Sigmoid colon (tissue), 6 donors: ENCODE measurements at regions not wholly inside any gene's neighbourhood (a gene's known extent, or its start where the extent isn't known, plus 50 kb on each side); places are given as distances from the start of the nearest gene placed in this dataset.

ENCODE experiments used
- DNase-seq: peaks from one replicate; pipeline ENCODE4 v3.0.0-alpha.2; 2019
- H3K27ac ChIP-seq, 4 donors: fragments of 200-600 bp; sonication (generic); one replicate each; pipeline ENCODE4 v1.5.1; 2016 to 2019; ENCODE audit warnings: mild to moderate bottlenecking in 1 of 4
- H3K27me3 ChIP-seq, 3 donors: fragments of 200-600 bp; sonication (generic); one replicate each; pipeline ENCODE4 v1.5.1; 2019; ENCODE audit warnings: mild to moderate bottlenecking in 1 of 3
- H3K36me3 ChIP-seq, 4 donors: fragments of 200-600 bp; sonication (generic); one replicate each; pipeline ENCODE4 v1.5.1; 2016 to 2019
- H3K4me1 ChIP-seq, 4 donors: fragments of 200-600 bp; sonication (generic); one replicate each; pipeline ENCODE4 v1.5.1; 2017 to 2019
- H3K4me3 ChIP-seq, 4 donors: fragments of 200-600 bp; sonication (generic); one replicate each; pipeline ENCODE4 v1.5.1; 2017 to 2019; ENCODE audit warnings: mild to moderate bottlenecking in 2 of 4, moderate library complexity in 1 of 4
- H3K9me3 ChIP-seq, 4 donors: fragments of 200-600 bp in 3 of 4; sonication (generic) in 3 of 4; one replicate each; pipeline versions ENCODE4 v1.5.1 to v1.6.1; 2013 to 2019
- CTCF ChIP-seq, 4 experiments: fragments of 450-650 bp in 3 of 4; fragments of 200-600 bp in 1 of 4; IDR thresholded peaks; one replicate each; pipeline ENCODE4 v1.5.1; 2016 to 2019; ENCODE audit warnings: antibody characterized with exemption in 4 of 4, mild to moderate bottlenecking in 3 of 4, moderate library complexity in 2 of 4
- EP300 ChIP-seq, 4 donors: sonication (generic); formaldehyde crosslinking; IDR thresholded peaks; one replicate each; pipeline ENCODE4 v1.6.1; 2017; ENCODE audit warnings: antibody characterized with exemption in 4 of 4
- POLR2A ChIP-seq, 2 donors: fragments of 450-650 bp; IDR thresholded peaks; one replicate each; pipeline ENCODE4 v1.6.1; 2016; ENCODE audit warnings: antibody characterized with exemption in 2 of 2, mild to moderate bottlenecking in 2 of 2, moderate library complexity in 2 of 2
- POLR2AphosphoS5 ChIP-seq, 4 donors: sonication (generic); formaldehyde crosslinking; IDR thresholded peaks; one replicate each; pipeline ENCODE4 v1.6.1; 2017; ENCODE audit warnings: antibody characterized with exemption in 4 of 4
- WGBS, 2 donors: extraction: QIAGEN DNeasy Blood & Tissue Kit; methylation state at CpG; one replicate each; pipeline ENCODE4 v1.1.7; 2013; 5-methylcytosine and 5-hydroxymethylcytosine counted together
- intact Hi-C: fragments of 100-400 bp; cut with DNase I; formaldehyde crosslinking; loops from one replicate; pipeline ENCODE4 v1.15.1; 2023
- donor health status: healthy with polysubstance abuse.
- donor health status: healthy.

- H3K27me3 ChIP-seq: no peaks in the 10 kb centered on the region
- no peak overlapping the region for H3K27ac ChIP-seq
- H3K4me1 ChIP-seq: no peaks in the 10 kb centered on the region
- no peaks in the 10 kb centered on the region for H3K9me3 ChIP-seq
- WGBS, 2 donors: 80 to 82% methylated on average over 2 of the region's 2 CpGs
- intact Hi-C loops: no loop called here
- DNase-seq: no peak
- H3K36me3 ChIP-seq: no peaks in the 10 kb centered on the region
- no peak for TF ChIP-seq CTCF (IDR thresholded peaks at IDR 0.05)
- TF ChIP-seq EP300 (IDR thresholded peaks at IDR 0.05): no peak
- TF ChIP-seq POLR2A (IDR thresholded peaks at IDR 0.05): no peak
- TF ChIP-seq POLR2AphosphoS5 (IDR thresholded peaks at IDR 0.05): no peak
- H3K4me3 ChIP-seq: no peak overlapping the region
Observed at GRCh38 chr7:85688712-85689111, 501.9 kb upstream of the SEMA3D start.

- TF ChIP-seq POLR2AphosphoS5 (IDR thresholded peaks at IDR 0.05) (no peak), EP300 (IDR thresholded peaks at IDR 0.05) (no peak), CTCF (IDR thresholded peaks at IDR 0.05) (no peak), POLR2A (IDR thresholded peaks at IDR 0.05) (no peak)
- H3K4me3 ChIP-seq: no peak overlapping the region
- no peaks in the 10 kb centered on the region for H3K9me3 ChIP-seq
- no peaks in the 10 kb centered on the region for H3K27me3 ChIP-seq
- H3K4me1 ChIP-seq: no peaks in the 10 kb centered on the region
- H3K27ac ChIP-seq: no peak overlapping the region
- intact Hi-C loops: no loop called here
- no peaks in the 10 kb centered on the region for H3K36me3 ChIP-seq
- WGBS, 2 donors: 79 to 88% methylated on average over 7 of the region's 7 CpGs
- no peak for DNase-seq
Observed at GRCh38 chr7:85686401-85687181, 499.7 kb upstream of the SEMA3D start.

- no peak overlapping the region for H3K27ac ChIP-seq
- no peak for TF ChIP-seq POLR2A (IDR thresholded peaks at IDR 0.05)
- TF ChIP-seq CTCF (IDR thresholded peaks at IDR 0.05): no peak
- TF ChIP-seq EP300 (IDR thresholded peaks at IDR 0.05): no peak
- no peak for TF ChIP-seq POLR2AphosphoS5 (IDR thresholded peaks at IDR 0.05)
- no peaks in the 10 kb centered on the region for H3K27me3 ChIP-seq
- H3K9me3 ChIP-seq: no peaks in the 10 kb centered on the region
- no peak for DNase-seq
- H3K4me3 ChIP-seq: no peak overlapping the region
- intact Hi-C loops: no loop called here
- no peaks in the 10 kb centered on the region for H3K4me1 ChIP-seq
- no peaks in the 10 kb centered on the region for H3K36me3 ChIP-seq
Observed at GRCh38 chr7:85685901-85686300, 499.0 kb upstream of the SEMA3D start.

- no peak for DNase-seq
- no peaks in the 10 kb centered on the region for H3K4me1 ChIP-seq
- intact Hi-C loops: no loop called here
Observed at GRCh38 chr7:85682833-85683620, 496.2 kb upstream of the SEMA3D start.

More at GRCh38 chr7:85682833-85683620, 496.2 kb upstream of the SEMA3D start:
- TF ChIP-seq CTCF (IDR thresholded peaks at IDR 0.05) (no peak), POLR2AphosphoS5 (IDR thresholded peaks at IDR 0.05) (no peak), EP300 (IDR thresholded peaks at IDR 0.05) (no peak), POLR2A (IDR thresholded peaks at IDR 0.05) (no peak)
- H3K9me3 ChIP-seq: no peaks in the 10 kb centered on the region
- H3K36me3 ChIP-seq: no peaks in the 10 kb centered on the region
- H3K4me3 ChIP-seq: no peak overlapping the region
- no peaks in the 10 kb centered on the region for H3K27me3 ChIP-seq
- 58 to 59% methylated on average over 1 of the region's 1 CpG for WGBS, 2 donors
- no peak overlapping the region for H3K27ac ChIP-seq
